ENCODE measurements at regions not wholly inside any gene's neighbourhood (a gene's known extent, or its start where the extent isn't known, plus 50 kb on each side); places are given as distances from the start of the nearest gene placed in this dataset.

DNA sequence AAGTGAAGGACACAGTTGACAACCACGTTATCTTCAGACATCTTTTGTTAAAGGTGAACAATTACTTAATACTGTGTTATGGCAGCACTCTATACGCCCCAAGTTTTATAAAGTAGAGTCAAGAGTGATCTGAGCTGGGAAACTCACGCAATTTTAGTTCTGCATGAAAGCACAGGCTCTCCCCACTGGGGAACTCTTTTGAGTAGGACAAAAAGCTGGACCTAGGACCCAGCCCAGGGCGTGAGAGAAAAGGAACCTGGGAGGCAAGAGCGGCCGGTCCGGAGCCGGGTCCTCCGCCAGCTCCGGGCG, 152.6 kb upstream of the SLC4A4 start:
- no peaks in the 10 kb centered on the region for H3K36me3 ChIP-seq
- H3K4me3 ChIP-seq = peak overlapping the region; percentile 52 to 83 (median 64)
- H3K27ac ChIP-seq = peak overlapping the region in 3 of 4 donors; percentile 70 to 86 (median 84)
- TF ChIP-seq EP300 (IDR thresholded peaks at IDR 0.05) (no peak), POLR2A (IDR thresholded peaks at IDR 0.05) (no peak)
- TF ChIP-seq, protein P1, sequence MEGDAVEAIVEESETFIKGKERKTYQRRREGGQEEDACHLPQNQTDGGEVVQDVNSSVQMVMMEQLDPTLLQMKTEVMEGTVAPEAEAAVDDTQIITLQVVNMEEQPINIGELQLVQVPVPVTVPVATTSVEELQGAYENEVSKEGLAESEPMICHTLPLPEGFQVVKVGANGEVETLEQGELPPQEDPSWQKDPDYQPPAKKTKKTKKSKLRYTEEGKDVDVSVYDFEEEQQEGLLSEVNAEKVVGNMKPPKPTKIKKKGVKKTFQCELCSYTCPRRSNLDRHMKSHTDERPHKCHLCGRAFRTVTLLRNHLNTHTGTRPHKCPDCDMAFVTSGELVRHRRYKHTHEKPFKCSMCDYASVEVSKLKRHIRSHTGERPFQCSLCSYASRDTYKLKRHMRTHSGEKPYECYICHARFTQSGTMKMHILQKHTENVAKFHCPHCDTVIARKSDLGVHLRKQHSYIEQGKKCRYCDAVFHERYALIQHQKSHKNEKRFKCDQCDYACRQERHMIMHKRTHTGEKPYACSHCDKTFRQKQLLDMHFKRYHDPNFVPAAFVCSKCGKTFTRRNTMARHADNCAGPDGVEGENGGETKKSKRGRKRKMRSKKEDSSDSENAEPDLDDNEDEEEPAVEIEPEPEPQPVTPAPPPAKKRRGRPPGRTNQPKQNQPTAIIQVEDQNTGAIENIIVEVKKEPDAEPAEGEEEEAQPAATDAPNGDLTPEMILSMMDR (IDR thresholded peaks at IDR 0.05) = no peak
- H3K27me3 ChIP-seq = peaks cover 0 to 4% of the 10 kb centered on the region in 2 donors
- peaks cover 0 to 36% (median 9%) of the 10 kb centered on the region in 4 donors for H3K4me1 ChIP-seq
- 1 to 4% methylated on average over 11 of the region's 11 CpGs for WGBS, 2 donors
- no peak for DNase-seq (ENCODE audit: low spot score in 2 of 2)
- no peaks in the 10 kb centered on the region for H3K9me3 ChIP-seq

DNA sequence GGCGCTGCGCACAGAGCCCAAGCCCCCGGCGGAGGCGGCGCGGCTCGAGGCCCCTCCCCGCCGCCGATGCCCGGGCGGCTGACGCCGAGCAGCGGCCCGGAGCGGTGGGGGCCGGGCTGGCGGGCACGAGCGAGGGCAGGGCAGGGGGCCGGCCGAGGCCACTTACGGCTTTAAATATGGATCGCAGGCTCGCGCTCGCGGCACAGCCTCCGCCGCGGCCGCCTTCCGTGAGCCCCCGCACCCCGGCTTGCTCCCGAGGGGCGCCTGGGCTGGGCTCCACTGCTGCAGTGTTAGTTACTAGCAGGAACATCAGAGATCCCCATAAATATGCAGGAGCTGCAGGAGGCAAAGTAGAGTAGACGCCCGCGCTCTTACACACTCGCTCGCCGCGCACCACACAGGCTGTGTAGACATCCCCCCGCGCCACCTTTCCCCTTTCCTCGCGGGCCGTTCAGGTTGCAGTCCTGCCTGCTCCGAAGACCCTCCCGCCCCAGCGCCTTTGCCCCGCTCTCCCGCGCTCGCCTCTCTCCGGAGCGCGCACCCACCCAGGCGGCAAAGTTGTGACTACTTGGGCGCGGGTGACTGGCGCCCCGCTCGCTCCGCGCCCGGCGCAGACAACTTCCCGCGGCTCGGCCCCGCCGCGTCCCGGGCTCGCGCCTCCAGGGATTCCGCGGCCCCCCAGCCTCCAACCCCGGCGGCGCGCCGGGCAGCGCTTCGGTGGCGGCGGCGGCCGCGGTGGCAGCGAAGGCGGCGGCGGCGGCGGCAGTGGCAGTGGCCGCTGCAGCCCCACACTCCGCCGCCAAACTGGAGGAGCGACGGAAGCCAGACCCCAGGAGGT, 152.0 kb upstream of the SLC4A4 start:
- H3K4me1 ChIP-seq = peaks cover 0 to 36% (median 9%) of the 10 kb centered on the region in 4 donors
- TF ChIP-seq, protein P1 (IDR thresholded peaks at IDR 0.05) = no peak
- TF ChIP-seq EP300 (IDR thresholded peaks at IDR 0.05) = peak in 1 of 2 donors; percentile 60
- TF ChIP-seq POLR2A (IDR thresholded peaks at IDR 0.05) = peak; percentile 31 to 68
- 0 to 1% methylated on average over 17 to 34 of the region's 105 CpGs for WGBS, 2 donors
- no peaks in the 10 kb centered on the region for H3K36me3 ChIP-seq
- H3K27me3 ChIP-seq = peaks cover 0 to 4% of the 10 kb centered on the region in 2 donors
- H3K4me3 ChIP-seq = peak overlapping the region; percentile 52 to 83 (median 64)
- no peaks in the 10 kb centered on the region for H3K9me3 ChIP-seq
- peak in 1 of 2 donors; percentile 15 for DNase-seq (ENCODE audit: low spot score in 2 of 2)
- peak overlapping the region in 3 of 4 donors; percentile 70 to 86 (median 84) for H3K27ac ChIP-seq

DNA sequence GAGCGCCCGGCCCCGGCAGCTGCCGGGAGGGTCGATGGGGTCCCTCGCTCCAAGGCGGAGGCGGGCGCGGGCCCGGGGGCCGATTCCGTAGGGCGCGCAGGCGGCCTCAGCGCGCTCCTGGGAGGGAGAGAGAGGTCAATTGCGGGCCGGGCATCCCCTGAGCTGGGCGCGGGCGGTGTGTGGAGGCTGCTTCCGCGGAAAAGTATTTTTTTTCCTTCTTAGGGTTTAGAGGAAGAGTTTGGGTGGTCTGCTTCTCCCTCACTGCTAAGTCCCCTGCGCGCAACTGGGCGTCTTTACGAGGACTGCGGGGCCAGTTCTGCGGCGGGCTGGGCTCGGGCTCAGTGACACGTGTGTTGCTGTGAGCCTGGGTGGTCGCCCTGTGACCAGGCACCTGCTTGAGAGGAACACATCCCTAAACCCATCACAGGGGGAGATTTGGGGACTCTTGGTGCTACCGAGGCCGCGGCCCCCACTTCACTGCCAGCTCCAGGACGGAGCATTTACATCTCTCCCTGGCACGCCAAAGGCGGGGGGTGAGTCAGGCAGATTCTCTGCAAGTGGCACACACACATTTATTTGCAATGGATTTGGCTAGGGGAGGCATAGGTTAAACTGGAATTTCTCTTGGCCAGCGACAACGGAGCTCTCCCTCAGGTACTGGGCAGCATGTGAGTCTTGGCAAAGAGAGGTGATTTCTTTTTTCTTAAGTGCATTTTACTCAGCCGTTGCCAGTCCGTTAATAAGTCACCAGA, 151.2 kb upstream of the SLC4A4 start:
- H3K36me3 ChIP-seq = no peaks in the 10 kb centered on the region

DNA sequence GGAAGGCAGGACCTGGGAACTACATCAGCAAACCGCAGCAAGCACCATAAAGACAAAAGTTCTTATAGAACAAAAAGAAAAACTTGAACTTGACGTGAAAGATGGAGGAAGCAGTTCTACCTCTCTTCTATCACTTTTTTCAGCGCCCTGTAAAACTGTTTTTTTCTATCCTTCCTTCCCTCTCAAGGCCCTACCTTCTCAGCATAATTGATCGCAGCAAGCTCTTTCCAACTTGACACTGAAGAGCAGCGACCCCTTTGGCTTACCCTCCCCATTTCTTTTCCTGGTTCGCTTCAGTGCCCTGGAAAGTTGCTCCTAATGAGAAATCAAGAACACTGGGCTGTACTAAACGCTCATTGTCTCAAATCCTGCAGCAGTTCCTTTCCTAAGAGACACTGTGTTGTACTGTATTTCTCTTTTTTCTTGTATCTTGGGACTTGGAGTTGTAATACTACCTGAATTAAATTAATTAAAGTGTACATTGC, 150.6 kb upstream of the SLC4A4 start:
- Histone ChIP-seq H3K36me3 (no peaks in the 10 kb centered on the region), H3K4me1 (peaks cover 0 to 36% (median 9%) of the 10 kb centered on the region in 4 donors), H3K27me3 (peaks cover 0 to 4% of the 10 kb centered on the region in 2 donors), H3K27ac (peak overlapping the region in 3 of 4 donors; percentile 62 to 86 (median 70)), H3K9me3 (no peaks in the 10 kb centered on the region), H3K4me3 (peak overlapping the region; percentile 52 to 83 (median 64))
- DNase-seq (ENCODE audit: low spot score in 2 of 2) = no peak
- 8 to 14% methylated on average over 7 of the region's 7 CpGs for WGBS, 2 donors
- TF ChIP-seq POLR2A (IDR thresholded peaks at IDR 0.05) = no peak
- no peak for TF ChIP-seq EP300 (IDR thresholded peaks at IDR 0.05)
- TF ChIP-seq, protein P1 (IDR thresholded peaks at IDR 0.05) = no peak

More for the DNA sequence above, 151.2 kb upstream of the SLC4A4 start:
- 1% methylated on average over 19 to 40 of the region's 45 CpGs for WGBS, 2 donors
- DNase-seq (ENCODE audit: low spot score in 2 of 2) = no peak
- peak overlapping the region in 3 of 4 donors; percentile 62 to 86 (median 70) for H3K27ac ChIP-seq
- TF ChIP-seq POLR2A (IDR thresholded peaks at IDR 0.05) (no peak), EP300 (IDR thresholded peaks at IDR 0.05) (no peak)
- TF ChIP-seq, protein P1 (IDR thresholded peaks at IDR 0.05) = peak in 1 of 5 experiments; percentile 21
- H3K4me3 ChIP-seq = peak overlapping the region; percentile 52 to 83 (median 64)
- H3K27me3 ChIP-seq = peaks cover 0 to 4% of the 10 kb centered on the region in 2 donors
- H3K9me3 ChIP-seq = no peaks in the 10 kb centered on the region
- peaks cover 0 to 36% (median 9%) of the 10 kb centered on the region in 4 donors for H3K4me1 ChIP-seq

Measured in tibial nerve (tissue), 4 donors.